ENCODE measurements at regions not wholly inside any gene's neighbourhood (a gene's known extent, or its start where the extent isn't known, plus 50 kb on each side); places are given as distances from the start of the nearest gene placed in this dataset.
"Not testable (repeated sequence)": the region's sequence is repeated elsewhere in the genome, so short reads cannot be mapped to it uniquely, and the experiment has no call there.

DNA sequence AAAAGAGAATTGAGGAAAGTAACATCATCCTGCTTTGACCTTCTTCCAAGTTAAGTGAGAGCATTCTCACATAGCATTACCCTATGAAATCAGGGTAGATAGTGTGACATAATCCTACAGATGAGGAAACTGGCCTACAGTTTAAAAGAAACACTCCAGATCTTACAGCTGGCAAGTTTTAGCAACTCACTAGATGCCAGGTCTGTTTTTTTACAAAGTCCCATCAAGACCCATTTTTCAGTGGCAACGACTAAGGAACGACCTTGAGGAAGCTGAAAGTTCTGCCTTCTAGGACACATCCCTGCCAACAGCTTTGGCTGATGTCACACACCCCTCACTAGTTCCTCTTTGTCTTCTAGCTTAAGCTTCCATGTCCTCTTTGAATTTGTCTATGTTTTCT, 92.7 kb downstream of the ATP6V0E2 start:
- H3K27me3 ChIP-seq (replicated peaks; ENCODE audit: insufficient read depth); H3K4me3 ChIP-seq; H3K4me1 ChIP-seq (replicated peaks); intact Hi-C loops (cut with DNase I); H3K9me3 ChIP-seq; H3K27ac ChIP-seq; DNase-seq (ENCODE audit: low spot score); H3K36me3 ChIP-seq: not testable (repeated sequence)
- WGBS = 88% methylated on average over 2 of the region's 2 CpGs

DNA sequence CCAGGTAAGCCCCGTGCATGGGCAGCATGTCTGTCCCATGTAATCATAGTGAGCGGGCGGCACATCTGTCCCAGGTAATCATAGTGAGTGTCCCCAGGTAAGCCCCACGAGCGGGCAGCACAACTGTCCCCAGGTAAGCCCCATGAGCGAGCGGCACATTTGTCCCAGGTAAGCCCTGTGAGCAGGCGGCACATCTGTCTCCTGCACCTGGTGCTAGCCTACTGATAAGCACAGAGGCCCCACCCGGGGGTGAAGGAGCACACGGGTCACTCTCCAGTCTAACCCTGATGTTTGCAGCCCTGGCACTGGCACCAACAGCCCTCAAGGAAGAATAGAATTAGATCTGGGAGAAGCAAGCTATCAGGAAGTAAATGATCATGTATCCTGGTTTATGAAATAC, 99.2 kb downstream of the ATP6V0E2 start:
- DNase-seq (ENCODE audit: low spot score); H3K27me3 ChIP-seq (replicated peaks; ENCODE audit: insufficient read depth); H3K27ac ChIP-seq; H3K9me3 ChIP-seq; H3K4me1 ChIP-seq (replicated peaks); H3K4me3 ChIP-seq; H3K36me3 ChIP-seq; intact Hi-C loops (cut with DNase I): not testable (repeated sequence)
- WGBS = 63% methylated on average over 10 of the region's 10 CpGs

DNA sequence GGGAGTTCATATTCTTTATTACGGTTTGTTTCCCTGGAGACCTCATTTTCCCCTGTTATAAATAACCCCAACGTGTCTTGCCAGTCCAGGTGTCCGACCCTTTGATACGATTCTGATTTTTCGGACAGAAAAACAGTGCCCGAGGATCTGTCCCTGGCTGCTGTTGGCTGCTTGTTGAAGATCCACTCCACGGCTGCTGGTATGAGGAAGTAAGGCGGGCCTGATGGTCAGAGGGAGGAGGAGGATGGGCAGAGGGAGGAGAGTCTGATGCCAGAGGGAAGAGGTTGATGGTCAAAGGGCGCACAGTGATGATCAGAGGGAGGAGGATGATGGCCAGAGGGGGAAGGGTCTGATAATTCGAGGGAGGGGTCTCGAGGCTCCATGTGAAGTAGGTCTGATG, 99.9 kb downstream of the ATP6V0E2 start:
- H3K36me3 ChIP-seq; H3K9me3 ChIP-seq; H3K4me1 ChIP-seq (replicated peaks); H3K4me3 ChIP-seq; DNase-seq (ENCODE audit: low spot score); H3K27me3 ChIP-seq (replicated peaks; ENCODE audit: insufficient read depth); intact Hi-C loops (cut with DNase I); H3K27ac ChIP-seq: not testable (repeated sequence)
- 57% methylated on average over 6 of the region's 11 CpGs for WGBS

DNA sequence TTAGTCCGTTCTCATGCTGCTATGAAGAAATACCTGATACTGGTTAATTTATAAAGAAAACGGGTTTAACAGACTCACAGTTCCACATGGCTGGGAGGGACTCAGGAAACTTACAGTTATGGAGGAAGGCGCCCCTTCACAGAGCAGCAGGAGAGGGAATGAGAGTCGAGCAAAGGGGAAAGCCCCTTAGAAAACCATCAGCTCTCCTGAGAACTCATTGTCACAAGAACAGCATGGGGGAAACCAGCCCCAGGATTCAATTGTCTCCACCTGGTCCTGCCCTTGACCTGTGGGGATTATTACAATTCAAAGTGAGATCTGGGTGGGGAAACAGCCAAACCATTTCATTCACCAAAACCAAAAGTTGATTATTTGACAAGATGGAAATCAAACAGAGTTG, 101.8 kb downstream of the ATP6V0E2 start:
- intact Hi-C loops (cut with DNase I); H3K4me1 ChIP-seq (replicated peaks); H3K36me3 ChIP-seq; H3K27me3 ChIP-seq (replicated peaks; ENCODE audit: insufficient read depth); DNase-seq (ENCODE audit: low spot score); H3K27ac ChIP-seq; H3K9me3 ChIP-seq; H3K4me3 ChIP-seq: not testable (repeated sequence)
- 43% methylated on average over 4 of the region's 4 CpGs for WGBS

DNA sequence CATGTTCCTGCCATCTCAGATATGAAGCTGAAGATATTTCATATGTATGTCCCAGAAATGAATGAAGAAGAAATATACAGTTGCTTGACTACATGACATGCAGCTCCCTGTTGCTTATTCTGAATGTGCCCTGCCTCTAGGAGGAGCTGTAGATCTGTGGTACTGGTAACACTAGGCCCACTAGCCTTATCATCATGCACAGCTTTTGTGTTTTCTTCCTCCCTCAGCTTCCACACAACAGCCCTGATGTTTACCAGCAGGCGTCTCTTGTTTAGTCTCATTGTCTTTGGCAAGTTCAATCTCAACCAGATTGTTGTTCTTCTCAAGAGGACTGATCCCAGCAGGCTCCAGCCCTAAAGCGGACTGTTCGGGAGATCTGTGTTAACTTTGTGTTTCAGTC, 104.8 kb downstream of the ATP6V0E2 start:
- WGBS = 94% methylated on average over 3 of the region's 3 CpGs

DNA sequence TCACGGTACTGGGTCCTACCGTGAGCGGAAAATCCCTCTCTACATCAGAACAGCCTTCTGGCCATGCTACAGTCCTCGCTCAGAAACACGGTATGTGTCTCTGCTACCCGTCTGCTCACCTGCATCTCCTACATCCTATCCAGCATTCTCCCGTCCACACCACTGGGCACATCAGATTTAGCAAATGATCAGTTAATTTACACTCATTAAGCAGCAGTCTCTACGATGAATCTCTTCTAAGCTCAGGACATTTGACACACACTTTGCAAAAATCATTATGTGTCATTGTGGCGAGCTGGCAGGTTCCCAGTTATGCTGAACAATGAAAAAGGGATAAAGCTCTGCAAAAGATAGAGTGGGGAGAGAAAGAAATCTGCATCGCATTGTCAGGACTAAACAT, 105.2 kb downstream of the ATP6V0E2 start:
- DNase-seq (ENCODE audit: low spot score); H3K36me3 ChIP-seq; H3K4me3 ChIP-seq; H3K4me1 ChIP-seq (replicated peaks); H3K9me3 ChIP-seq; H3K27ac ChIP-seq; H3K27me3 ChIP-seq (replicated peaks; ENCODE audit: insufficient read depth); intact Hi-C loops (cut with DNase I): not testable (repeated sequence)
- WGBS = 77% methylated on average over 10 of the region's 10 CpGs

More for the DNA sequence above, 104.8 kb downstream of the ATP6V0E2 start:
- intact Hi-C loops (cut with DNase I); H3K36me3 ChIP-seq; H3K27ac ChIP-seq; DNase-seq (ENCODE audit: low spot score); H3K4me1 ChIP-seq (replicated peaks); H3K9me3 ChIP-seq; H3K4me3 ChIP-seq; H3K27me3 ChIP-seq (replicated peaks; ENCODE audit: insufficient read depth): not testable (repeated sequence)

DNA sequence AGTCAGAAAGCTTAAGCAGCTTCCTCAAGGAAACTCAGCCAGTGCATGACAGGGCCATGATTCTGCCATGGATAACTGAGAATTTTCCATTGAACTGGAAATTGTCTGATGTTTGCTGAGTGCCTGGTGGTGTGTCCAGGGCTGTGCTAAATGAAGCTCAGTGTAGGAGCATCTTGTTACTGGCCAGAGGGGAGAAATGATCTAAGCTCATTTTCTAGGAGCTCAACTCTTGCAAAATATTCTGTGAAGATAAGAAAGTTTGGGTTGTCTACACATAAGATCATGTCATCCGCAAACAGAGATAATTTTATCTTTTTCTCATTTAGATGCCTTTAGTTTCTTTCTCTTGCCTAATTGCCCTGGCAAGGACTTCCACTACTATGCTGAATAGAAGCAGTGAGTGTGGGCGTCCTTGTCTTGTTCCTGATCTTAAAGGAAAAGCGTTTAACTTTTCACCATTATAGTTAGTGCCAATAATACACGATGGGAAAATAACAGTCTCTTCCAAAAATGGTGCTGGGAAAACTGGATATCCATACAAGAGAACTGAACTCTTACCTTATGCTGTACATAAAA, 108.9 kb downstream of the ATP6V0E2 start:
- 64% methylated on average over 4 of the region's 4 CpGs for WGBS
- H3K4me3 ChIP-seq; H3K9me3 ChIP-seq; H3K36me3 ChIP-seq; H3K27ac ChIP-seq; H3K27me3 ChIP-seq (replicated peaks; ENCODE audit: insufficient read depth); DNase-seq (ENCODE audit: low spot score); intact Hi-C loops (cut with DNase I); H3K4me1 ChIP-seq (replicated peaks): not testable (repeated sequence)

DNA sequence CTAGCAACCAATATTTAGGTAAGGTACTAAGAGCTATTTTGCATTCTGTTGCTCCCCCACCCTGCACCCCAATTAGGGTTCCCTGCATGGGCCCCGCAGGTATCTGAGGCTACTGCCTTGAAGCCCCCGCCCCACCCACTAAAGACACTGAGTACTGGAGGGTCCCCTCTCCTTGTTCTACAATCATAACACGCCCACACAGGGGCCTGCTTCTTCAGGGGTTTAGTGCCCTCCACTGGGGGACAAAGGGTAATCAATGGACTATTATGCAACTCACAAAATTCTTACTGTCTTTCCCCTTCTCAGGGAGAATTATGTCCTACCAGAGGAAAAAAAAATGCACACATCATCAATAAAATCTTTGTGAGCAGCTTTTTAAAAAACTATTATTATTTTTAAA, 113.1 kb downstream of the ATP6V0E2 start:
- intact Hi-C loops (cut with DNase I); DNase-seq (ENCODE audit: low spot score); H3K27me3 ChIP-seq (replicated peaks; ENCODE audit: insufficient read depth); H3K4me1 ChIP-seq (replicated peaks); H3K27ac ChIP-seq; H3K9me3 ChIP-seq; H3K4me3 ChIP-seq; H3K36me3 ChIP-seq: not testable (repeated sequence)
- WGBS = no CpG with 5 or more reads among the region's 3 CpGs

DNA sequence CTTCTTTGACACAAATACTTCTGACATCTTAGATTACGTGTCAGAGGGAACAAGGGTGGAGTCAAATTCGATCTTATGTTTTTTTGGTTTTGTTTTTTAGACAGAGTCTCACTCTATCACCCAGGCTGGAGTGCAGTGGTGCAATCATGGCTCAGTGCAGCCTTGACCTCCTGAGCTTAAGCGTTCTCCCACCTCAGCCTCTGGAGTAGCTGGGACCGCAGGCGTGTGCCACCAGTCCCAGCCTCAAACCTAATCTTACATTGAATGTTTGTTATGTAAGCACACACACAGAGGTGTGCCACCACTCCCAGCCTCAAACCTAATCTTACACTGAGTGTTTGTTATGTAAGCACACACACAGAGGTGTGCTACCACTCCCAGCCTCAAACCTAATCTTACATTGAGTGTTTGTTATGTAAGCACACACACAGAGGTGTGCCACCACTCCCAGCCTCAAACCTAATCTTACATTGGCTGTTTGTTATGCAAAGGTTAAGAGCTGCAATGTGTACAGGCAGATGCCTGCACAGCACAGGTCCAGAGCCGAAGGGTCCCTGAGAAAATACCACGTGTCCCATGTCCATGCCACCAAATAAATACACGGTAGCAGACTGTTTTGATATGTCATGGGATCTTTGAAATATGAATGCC, 118.0 kb downstream of the ATP6V0E2 start:
- intact Hi-C loops (cut with DNase I); H3K9me3 ChIP-seq; H3K27me3 ChIP-seq (replicated peaks; ENCODE audit: insufficient read depth); H3K4me1 ChIP-seq (replicated peaks); DNase-seq (ENCODE audit: low spot score); H3K4me3 ChIP-seq; H3K36me3 ChIP-seq; H3K27ac ChIP-seq: not testable (repeated sequence)
- WGBS = 58% methylated on average over 8 of the region's 8 CpGs

DNA sequence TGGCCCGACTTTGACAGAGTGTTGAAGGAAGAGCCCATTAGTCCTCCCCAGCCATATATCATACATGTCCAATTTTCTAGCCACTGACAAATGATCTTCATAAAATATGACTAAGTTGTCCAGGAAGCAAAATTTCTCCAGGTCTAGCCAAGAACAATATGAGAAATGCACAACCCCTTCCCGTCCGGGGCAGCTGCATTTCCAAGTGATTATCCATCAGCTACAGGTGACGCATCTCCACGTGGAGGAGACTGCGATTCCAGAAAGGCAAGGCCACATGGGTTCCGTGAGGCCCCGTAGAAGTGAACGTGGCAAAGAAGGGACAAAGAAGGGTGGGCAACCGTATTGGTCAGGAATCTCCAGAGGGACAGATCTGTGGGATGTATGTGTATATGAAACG, 118.6 kb downstream of the ATP6V0E2 start:
- DNase-seq (ENCODE audit: low spot score); H3K9me3 ChIP-seq; H3K4me3 ChIP-seq; intact Hi-C loops (cut with DNase I); H3K27me3 ChIP-seq (replicated peaks; ENCODE audit: insufficient read depth); H3K4me1 ChIP-seq (replicated peaks); H3K27ac ChIP-seq; H3K36me3 ChIP-seq: not testable (repeated sequence)
- WGBS = 84% methylated on average over 11 of the region's 11 CpGs

DNA sequence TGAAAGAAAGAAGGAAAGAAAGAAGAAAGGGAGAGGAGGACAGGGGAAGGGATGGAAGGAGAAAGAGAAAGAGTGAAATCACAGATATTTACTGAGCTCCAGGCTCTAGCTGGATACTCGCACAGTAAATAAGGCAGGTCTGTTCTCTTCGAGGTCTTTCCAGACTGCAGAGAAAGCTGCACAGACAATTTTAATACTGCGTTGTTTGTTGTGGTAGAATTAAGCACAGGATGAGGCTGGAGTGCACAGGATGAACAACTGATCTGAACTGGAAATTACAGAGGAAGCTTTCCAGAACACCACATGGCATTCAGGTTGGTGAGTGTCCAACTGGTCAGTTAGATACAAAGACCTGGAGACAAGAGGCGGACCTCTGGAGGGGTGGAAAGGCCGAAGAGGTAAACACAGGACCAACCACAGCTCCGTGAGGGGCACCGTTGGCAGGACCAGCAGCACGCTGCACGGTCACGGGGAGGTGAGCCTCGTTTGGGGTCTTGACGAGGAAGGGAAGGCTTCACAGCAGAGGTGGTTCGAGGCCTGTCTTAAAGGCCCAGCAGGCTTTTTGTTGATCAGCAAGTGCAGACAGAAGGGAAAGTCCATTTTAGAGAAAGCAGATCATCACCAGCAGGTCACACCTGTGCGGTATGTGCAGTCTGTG, 121.7 kb downstream of the ATP6V0E2 start:
- H3K27me3 ChIP-seq (replicated peaks; ENCODE audit: insufficient read depth); H3K36me3 ChIP-seq; H3K4me1 ChIP-seq (replicated peaks); intact Hi-C loops (cut with DNase I); DNase-seq (ENCODE audit: low spot score); H3K9me3 ChIP-seq; H3K4me3 ChIP-seq; H3K27ac ChIP-seq: not testable (repeated sequence)
- WGBS = 88% methylated on average over 13 of the region's 14 CpGs

DNA sequence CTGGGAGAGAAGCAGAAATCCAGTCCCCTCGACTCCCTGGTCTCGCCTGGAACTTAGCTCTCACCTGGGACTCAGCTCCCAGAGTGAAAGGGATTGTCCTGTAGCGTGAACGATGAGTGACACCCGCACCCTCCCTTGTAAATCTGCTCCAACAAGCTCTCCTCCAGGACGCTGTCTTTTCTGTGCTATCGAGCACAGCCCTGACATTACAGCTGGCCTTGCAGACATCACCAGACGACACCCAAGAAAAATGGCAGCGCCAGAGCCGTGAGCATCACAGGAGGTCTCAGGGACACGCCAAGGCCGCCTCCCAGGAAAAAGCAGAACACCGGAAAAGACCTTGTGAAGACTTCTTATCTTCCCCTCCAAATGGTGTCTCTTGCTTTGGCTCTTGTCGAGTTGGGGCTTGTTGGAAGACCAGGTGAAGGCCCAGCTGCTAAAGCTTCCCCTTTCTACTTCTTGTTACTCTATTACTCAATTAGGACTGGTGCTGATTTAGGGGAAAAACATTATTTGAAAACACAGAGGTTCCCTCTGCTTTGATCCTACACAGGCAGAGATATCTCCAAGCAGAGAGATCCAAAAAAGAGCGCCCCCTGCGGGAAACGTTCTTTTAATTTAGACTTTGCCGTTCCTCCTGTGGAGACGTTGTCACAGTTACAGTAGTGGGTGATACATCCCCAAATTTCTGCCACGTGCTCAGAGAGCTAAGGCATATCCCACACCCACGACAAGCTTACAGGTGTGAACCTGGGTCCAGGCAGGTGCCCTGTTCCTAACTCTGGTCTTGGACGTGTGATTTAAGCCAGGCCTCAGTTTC, 127.2 kb downstream of the ATP6V0E2 start:
- intact Hi-C loops (cut with DNase I); H3K27ac ChIP-seq; H3K9me3 ChIP-seq; DNase-seq (ENCODE audit: low spot score); H3K4me1 ChIP-seq (replicated peaks); H3K4me3 ChIP-seq; H3K27me3 ChIP-seq (replicated peaks; ENCODE audit: insufficient read depth); H3K36me3 ChIP-seq: not testable (repeated sequence)
- WGBS = 38% methylated on average over 18 of the region's 22 CpGs
